GM23338 (cell line): ENCODE measurements at regions not wholly inside any gene's neighbourhood (a gene's known extent, or its start where the extent isn't known, plus 50 kb on each side); places are given as distances from the start of the nearest gene placed in this dataset.

Experiments
- ATAC-seq: fragments of 200-7000 bp; cut with Tn5 transposase; 3 replicates; pipeline ENCODE4 v1.9.1; 2020
- DNase-seq: peaks from one replicate; pipeline ENCODE4 v3.0.0-alpha.2; 2015; ENCODE audit warnings: low spot score
- H2AFZ ChIP-seq: fragments of 200-600 bp; sonication (generic); 2 replicates; pipeline ENCODE4 v1.8.0; 2016; ENCODE audit warnings: antibody characterized with exemption, mild to moderate bottlenecking, moderate library complexity
- H3F3A ChIP-seq: fragments of 200-600 bp; sonication (generic); replicated peaks from 2 replicates; pipeline ENCODE4 v1.8.0; 2017; ENCODE audit warnings: antibody characterized with exemption, mixed run types, low read depth
- H3K27ac ChIP-seq: fragments of 200-600 bp; sonication (generic); 2 replicates; pipeline ENCODE4 v1.6.1; 2016; ENCODE audit warnings: low read depth
- H3K27me3 ChIP-seq: fragments of 200-600 bp; sonication (generic); 2 replicates; pipeline ENCODE4 v1.8.0; 2016; ENCODE audit warnings: mild to moderate bottlenecking, mixed run types, moderate library complexity; ENCODE audit not compliant: insufficient read depth
- H3K36me3 ChIP-seq: fragments of 200-600 bp; sonication (generic); 2 replicates; pipeline ENCODE4 v1.8.0; 2016; ENCODE audit warnings: mild to moderate bottlenecking; ENCODE audit not compliant: insufficient read depth
- H3K4me1 ChIP-seq: fragments of 200-600 bp; sonication (generic); 2 replicates; pipeline ENCODE4 v1.8.0; 2016; ENCODE audit warnings: mild to moderate bottlenecking, moderate library complexity; ENCODE audit not compliant: insufficient read depth
- H3K4me2 ChIP-seq: fragments of 200-600 bp; sonication (generic); 2 replicates; pipeline ENCODE4 v1.7.1; 2017; ENCODE audit warnings: mixed run types
- H3K4me3 ChIP-seq: fragments of 200-600 bp; sonication (generic); 2 replicates; pipeline ENCODE4 v1.6.1; 2016; ENCODE audit warnings: mixed run types
- H3K79me2 ChIP-seq: fragments of 200-600 bp; sonication (generic); replicated peaks from 2 replicates; pipeline ENCODE4 v1.8.0; 2017; ENCODE audit warnings: mild to moderate bottlenecking; ENCODE audit not compliant: insufficient read depth
- H3K9me2 ChIP-seq: fragments of 200-600 bp; sonication (generic); 2 replicates; pipeline ENCODE4 v1.8.0; 2017; ENCODE audit not compliant: insufficient read depth
- H4K20me1 ChIP-seq: fragments of 200-600 bp; sonication (generic); replicated peaks from 2 replicates; pipeline ENCODE4 v1.8.0; 2017; ENCODE audit warnings: mild to moderate bottlenecking; ENCODE audit not compliant: insufficient read depth
- H3K27ac Mint-ChIP-seq: 2 replicates; pipeline ENCODE4 v1.8.0; 2020; ENCODE audit warnings: inconsistent platforms, mild to moderate bottlenecking, moderate library complexity, mixed read lengths
- H3K27me3 Mint-ChIP-seq: 3 replicates; pipeline ENCODE4 v1.8.0; 2022; ENCODE audit warnings: low read depth, mild to moderate bottlenecking, moderate library complexity, mixed read lengths, inconsistent platforms; ENCODE audit not compliant: insufficient read depth, poor library complexity
- H3K36me3 Mint-ChIP-seq: 3 replicates; pipeline ENCODE4 v1.8.0; 2021; ENCODE audit warnings: low read depth, mild to moderate bottlenecking, inconsistent platforms, moderate library complexity, mixed read lengths
- H3K4me1 Mint-ChIP-seq: 3 replicates; pipeline ENCODE4 v1.8.0; 2020; ENCODE audit warnings: mild to moderate bottlenecking, inconsistent platforms, mixed read lengths
- H3K4me3 Mint-ChIP-seq: 3 replicates; pipeline ENCODE4 v1.8.0; 2021; ENCODE audit warnings: moderate library complexity, mild to moderate bottlenecking, inconsistent platforms, mixed read lengths
- H3K9me3 Mint-ChIP-seq: 3 replicates; pipeline ENCODE4 v1.8.0; 2020; ENCODE audit warnings: moderate library complexity, mild to moderate bottlenecking, inconsistent platforms, mixed read lengths
- CREB1 ChIP-seq: fragments of 250-450 bp; sonication (Bioruptor Pico); IDR thresholded peaks from 2 replicates; pipeline ENCODE4 v1.5.0; 2020; ENCODE audit warnings: low read depth, mild to moderate bottlenecking, moderate library complexity
- EZH2 ChIP-seq: fragments of 200-600 bp; sonication (generic); IDR thresholded peaks from one replicate; pipeline ENCODE4 v1.8.0; 2017; ENCODE audit warnings: antibody characterized with exemption, mild to moderate bottlenecking, low read depth; ENCODE audit not compliant: unreplicated experiment
- EZH2phosphoT487 ChIP-seq: fragments of 200-600 bp; sonication (generic); IDR thresholded peaks from one replicate; pipeline ENCODE4 v1.8.1; 2018; ENCODE audit warnings: antibody characterized with exemption; ENCODE audit not compliant: unreplicated experiment
- JUNB ChIP-seq: IDR thresholded peaks from one replicate; pipeline ENCODE4 v1.6.1; 2016; ENCODE audit warnings: antibody characterized with exemption; ENCODE audit not compliant: unreplicated experiment
- NANOG ChIP-seq: IDR thresholded peaks from 2 replicates; pipeline ENCODE4 v1.6.1; 2016; ENCODE audit warnings: antibody characterized with exemption, borderline replicate concordance
- POLR2AphosphoS5 ChIP-seq: IDR thresholded peaks from 2 replicates; pipeline ENCODE4 v1.6.1; 2016; ENCODE audit warnings: antibody characterized with exemption, low read depth
- STAT1 ChIP-seq: IDR thresholded peaks from one replicate; pipeline ENCODE4 v1.6.1; 2016; ENCODE audit warnings: antibody characterized with exemption; ENCODE audit not compliant: unreplicated experiment
- ZNF114 ChIP-seq: fragments of 250-450 bp; sonication (Bioruptor Pico); IDR thresholded peaks from 2 replicates; pipeline ENCODE4 v1.5.0; 2020; ENCODE audit warnings: mild to moderate bottlenecking, moderate library complexity
- ZNF331 ChIP-seq: fragments of 250-450 bp; sonication (Bioruptor Pico); IDR thresholded peaks from 2 replicates; pipeline ENCODE4 v1.5.0; 2020; ENCODE audit warnings: low read depth, mild to moderate bottlenecking, moderate library complexity
- ZNF462 ChIP-seq: fragments of 250-450 bp; sonication (Bioruptor Pico); IDR thresholded peaks from 2 replicates; pipeline ENCODE4 v1.5.0; 2020; ENCODE audit warnings: mild to moderate bottlenecking, moderate library complexity
- TF ChIP-seq, protein P1 (sequence below): IDR thresholded peaks from one replicate; pipeline ENCODE4 v1.6.1; 2018; ENCODE audit warnings: antibody characterized with exemption; ENCODE audit not compliant: unreplicated experiment
- TF ChIP-seq, protein P2 (sequence below), 2 experiments: fragments of 200-600 bp in 1 of 2; sonication (generic) in 1 of 2; conservative IDR thresholded peaks; 2 replicates each; pipeline versions ENCODE4 v1.5.1 to v1.6.1; 2016 to 2017; ENCODE audit warnings: antibody characterized with exemption in 2 of 2, low read depth in 2 of 2, mild to moderate bottlenecking in 2 of 2, moderate library complexity in 1 of 2
- TF ChIP-seq, protein P3 (sequence below): IDR thresholded peaks from 2 replicates; pipeline ENCODE4 v1.6.1; 2016; ENCODE audit warnings: antibody characterized with exemption

DNA sequence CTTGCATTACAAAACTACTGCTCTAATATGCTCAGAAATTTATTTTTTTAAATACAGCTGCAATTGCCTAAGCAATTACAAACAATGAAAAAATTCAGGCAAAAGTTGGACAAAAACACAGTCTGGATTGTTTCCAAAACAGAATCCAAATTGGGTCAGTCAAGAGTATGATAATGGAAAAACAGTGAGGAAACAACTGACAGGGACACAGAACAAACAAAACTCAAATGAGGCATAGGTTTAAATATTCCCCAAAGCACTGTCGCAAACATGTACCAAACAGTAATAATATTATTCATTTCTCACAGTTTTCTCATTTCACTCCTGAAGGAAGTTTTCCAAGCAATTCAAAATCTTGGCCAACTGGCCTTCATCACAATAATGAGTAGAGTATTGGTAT lies 386.6 kb downstream of the CENPC start:
- DNase-seq (no peak), ATAC-seq (no peak)
- Mint-ChIP-seq H3K9me3 (no peaks in the 10 kb centered on the region), H3K27ac (no peak overlapping the region), H3K36me3 (no peaks in the 10 kb centered on the region), H3K27me3 (no peaks in the 10 kb centered on the region), H3K4me3 (no peak overlapping the region), H3K4me1 (peaks cover 21% of the 10 kb centered on the region)
- peaks cover 18% of the 10 kb centered on the region for H3K4me1 ChIP-seq
- H3K79me2 ChIP-seq, result no peaks in the 10 kb centered on the region
- no peaks in the 10 kb centered on the region for H3K27me3 ChIP-seq
- no peak overlapping the region for H3K4me3 ChIP-seq
- H4K20me1 ChIP-seq, result no peaks in the 10 kb centered on the region
- H3K27ac ChIP-seq, result no peak overlapping the region
- no peaks in the 10 kb centered on the region for H3K36me3 ChIP-seq
- no peaks in the 10 kb centered on the region for H3K9me2 ChIP-seq
- no peak overlapping the region for H3K4me2 ChIP-seq
- H3F3A ChIP-seq, result no peaks in the 10 kb centered on the region
- TF ChIP-seq ZNF462 (CRISPR knock-in tag), result no peak
- no peak for TF ChIP-seq STAT1
- TF ChIP-seq, protein P1, sequence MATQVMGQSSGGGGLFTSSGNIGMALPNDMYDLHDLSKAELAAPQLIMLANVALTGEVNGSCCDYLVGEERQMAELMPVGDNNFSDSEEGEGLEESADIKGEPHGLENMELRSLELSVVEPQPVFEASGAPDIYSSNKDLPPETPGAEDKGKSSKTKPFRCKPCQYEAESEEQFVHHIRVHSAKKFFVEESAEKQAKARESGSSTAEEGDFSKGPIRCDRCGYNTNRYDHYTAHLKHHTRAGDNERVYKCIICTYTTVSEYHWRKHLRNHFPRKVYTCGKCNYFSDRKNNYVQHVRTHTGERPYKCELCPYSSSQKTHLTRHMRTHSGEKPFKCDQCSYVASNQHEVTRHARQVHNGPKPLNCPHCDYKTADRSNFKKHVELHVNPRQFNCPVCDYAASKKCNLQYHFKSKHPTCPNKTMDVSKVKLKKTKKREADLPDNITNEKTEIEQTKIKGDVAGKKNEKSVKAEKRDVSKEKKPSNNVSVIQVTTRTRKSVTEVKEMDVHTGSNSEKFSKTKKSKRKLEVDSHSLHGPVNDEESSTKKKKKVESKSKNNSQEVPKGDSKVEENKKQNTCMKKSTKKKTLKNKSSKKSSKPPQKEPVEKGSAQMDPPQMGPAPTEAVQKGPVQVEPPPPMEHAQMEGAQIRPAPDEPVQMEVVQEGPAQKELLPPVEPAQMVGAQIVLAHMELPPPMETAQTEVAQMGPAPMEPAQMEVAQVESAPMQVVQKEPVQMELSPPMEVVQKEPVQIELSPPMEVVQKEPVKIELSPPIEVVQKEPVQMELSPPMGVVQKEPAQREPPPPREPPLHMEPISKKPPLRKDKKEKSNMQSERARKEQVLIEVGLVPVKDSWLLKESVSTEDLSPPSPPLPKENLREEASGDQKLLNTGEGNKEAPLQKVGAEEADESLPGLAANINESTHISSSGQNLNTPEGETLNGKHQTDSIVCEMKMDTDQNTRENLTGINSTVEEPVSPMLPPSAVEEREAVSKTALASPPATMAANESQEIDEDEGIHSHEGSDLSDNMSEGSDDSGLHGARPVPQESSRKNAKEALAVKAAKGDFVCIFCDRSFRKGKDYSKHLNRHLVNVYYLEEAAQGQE, result no peak
- TF ChIP-seq, protein P2, sequence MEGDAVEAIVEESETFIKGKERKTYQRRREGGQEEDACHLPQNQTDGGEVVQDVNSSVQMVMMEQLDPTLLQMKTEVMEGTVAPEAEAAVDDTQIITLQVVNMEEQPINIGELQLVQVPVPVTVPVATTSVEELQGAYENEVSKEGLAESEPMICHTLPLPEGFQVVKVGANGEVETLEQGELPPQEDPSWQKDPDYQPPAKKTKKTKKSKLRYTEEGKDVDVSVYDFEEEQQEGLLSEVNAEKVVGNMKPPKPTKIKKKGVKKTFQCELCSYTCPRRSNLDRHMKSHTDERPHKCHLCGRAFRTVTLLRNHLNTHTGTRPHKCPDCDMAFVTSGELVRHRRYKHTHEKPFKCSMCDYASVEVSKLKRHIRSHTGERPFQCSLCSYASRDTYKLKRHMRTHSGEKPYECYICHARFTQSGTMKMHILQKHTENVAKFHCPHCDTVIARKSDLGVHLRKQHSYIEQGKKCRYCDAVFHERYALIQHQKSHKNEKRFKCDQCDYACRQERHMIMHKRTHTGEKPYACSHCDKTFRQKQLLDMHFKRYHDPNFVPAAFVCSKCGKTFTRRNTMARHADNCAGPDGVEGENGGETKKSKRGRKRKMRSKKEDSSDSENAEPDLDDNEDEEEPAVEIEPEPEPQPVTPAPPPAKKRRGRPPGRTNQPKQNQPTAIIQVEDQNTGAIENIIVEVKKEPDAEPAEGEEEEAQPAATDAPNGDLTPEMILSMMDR (conservative IDR thresholded peaks at IDR 0.05; ENCODE audit: low read depth in 2 of 2), result no peak
- TF ChIP-seq ZNF114 (CRISPR knock-in tag), result no peak
- TF ChIP-seq, protein P3, sequence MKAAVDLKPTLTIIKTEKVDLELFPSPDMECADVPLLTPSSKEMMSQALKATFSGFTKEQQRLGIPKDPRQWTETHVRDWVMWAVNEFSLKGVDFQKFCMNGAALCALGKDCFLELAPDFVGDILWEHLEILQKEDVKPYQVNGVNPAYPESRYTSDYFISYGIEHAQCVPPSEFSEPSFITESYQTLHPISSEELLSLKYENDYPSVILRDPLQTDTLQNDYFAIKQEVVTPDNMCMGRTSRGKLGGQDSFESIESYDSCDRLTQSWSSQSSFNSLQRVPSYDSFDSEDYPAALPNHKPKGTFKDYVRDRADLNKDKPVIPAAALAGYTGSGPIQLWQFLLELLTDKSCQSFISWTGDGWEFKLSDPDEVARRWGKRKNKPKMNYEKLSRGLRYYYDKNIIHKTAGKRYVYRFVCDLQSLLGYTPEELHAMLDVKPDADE, result no peak
- no peak for TF ChIP-seq EZH2
- no peak for TF ChIP-seq ZNF331
- no peak for TF ChIP-seq POLR2AphosphoS5
- TF ChIP-seq CREB1, result no peak
- no peak for TF ChIP-seq NANOG
- no peak for TF ChIP-seq EZH2phosphoT487
- TF ChIP-seq JUNB, result no peak
- no peak overlapping the region for H2AFZ ChIP-seq
